ENCODE measurements at regions not wholly inside any gene's neighbourhood (a gene's known extent, or its start where the extent isn't known, plus 50 kb on each side); places are given as distances from the start of the nearest gene placed in this dataset.

- Histone ChIP-seq H3K4me2 (no peak overlapping the region), H3K79me2 (ENCODE audit: insufficient read depth, low read depth) (no peaks in the 10 kb centered on the region), H3K36me3 (ENCODE audit: insufficient read depth) (no peaks in the 10 kb centered on the region), H3K27me3 (ENCODE audit: insufficient read depth, low read depth) (no peaks in the 10 kb centered on the region), H2AFZ (ENCODE audit: low read depth) (no peak overlapping the region), H3K4me1 (ENCODE audit: low read depth, poor library complexity, severe bottlenecking) (no peaks in the 10 kb centered on the region), H3K9ac (no peak overlapping the region), H4K20me1 (ENCODE audit: insufficient read depth) (no peaks in the 10 kb centered on the region), H3K4me3 (IDR thresholded peaks at IDR 0.05; ENCODE audit: insufficient read depth, low read depth, low read length) (no peak overlapping the region), H3K27ac (no peak overlapping the region)
- no peak for TF ChIP-seq CTCF (conservative IDR thresholded peaks at IDR 0.05; ENCODE audit: low read depth, low read length)
Measured at GRCh38 chr1:201593200-201593921, 54.4 kb downstream of the NAV1 start.

GRCh38 chr1:201594575-201595245, 55.8 kb downstream of the NAV1 start:
- no peaks in the 10 kb centered on the region for H4K20me1 ChIP-seq (ENCODE audit: insufficient read depth)
- H3K4me2 ChIP-seq: no peak overlapping the region
- no peaks in the 10 kb centered on the region for H3K79me2 ChIP-seq (ENCODE audit: insufficient read depth, low read depth)
- no peak overlapping the region for H2AFZ ChIP-seq (ENCODE audit: low read depth)
- H3K36me3 ChIP-seq (ENCODE audit: insufficient read depth): no peaks in the 10 kb centered on the region
- H3K9ac ChIP-seq: no peak overlapping the region
- H3K27ac ChIP-seq: no peak overlapping the region
- H3K27me3 ChIP-seq (ENCODE audit: insufficient read depth, low read depth): no peaks in the 10 kb centered on the region
- no peak overlapping the region for H3K4me3 ChIP-seq (IDR thresholded peaks at IDR 0.05; ENCODE audit: insufficient read depth, low read depth, low read length)
- no peak for TF ChIP-seq CTCF (conservative IDR thresholded peaks at IDR 0.05; ENCODE audit: low read depth, low read length)
- no peaks in the 10 kb centered on the region for H3K4me1 ChIP-seq (ENCODE audit: low read depth, poor library complexity, severe bottlenecking)

- H3K27me3 ChIP-seq (ENCODE audit: insufficient read depth, low read depth): no peaks in the 10 kb centered on the region
- no peak for TF ChIP-seq CTCF (conservative IDR thresholded peaks at IDR 0.05; ENCODE audit: low read depth, low read length)
- no peaks in the 10 kb centered on the region for H3K79me2 ChIP-seq (ENCODE audit: insufficient read depth, low read depth)
- no peak overlapping the region for H3K9ac ChIP-seq
- H4K20me1 ChIP-seq (ENCODE audit: insufficient read depth): no peaks in the 10 kb centered on the region
- H3K4me1 ChIP-seq (ENCODE audit: low read depth, poor library complexity, severe bottlenecking): no peaks in the 10 kb centered on the region
- no peak overlapping the region for H3K4me3 ChIP-seq (IDR thresholded peaks at IDR 0.05; ENCODE audit: insufficient read depth, low read depth, low read length)
- H3K36me3 ChIP-seq (ENCODE audit: insufficient read depth): no peaks in the 10 kb centered on the region
- no peak overlapping the region for H3K4me2 ChIP-seq
- H3K27ac ChIP-seq: no peak overlapping the region
- H2AFZ ChIP-seq (ENCODE audit: low read depth): no peak overlapping the region
Measured at GRCh38 chr1:201595381-201595780, 56.5 kb downstream of the NAV1 start.

GRCh38 chr1:201596101-201596868, 57.4 kb downstream of the NAV1 start:
- no peak for TF ChIP-seq CTCF (conservative IDR thresholded peaks at IDR 0.05; ENCODE audit: low read depth, low read length)

More at GRCh38 chr1:201596101-201596868, 57.4 kb downstream of the NAV1 start:
- H3K27me3 ChIP-seq (ENCODE audit: insufficient read depth, low read depth): no peaks in the 10 kb centered on the region
- H3K9ac ChIP-seq: no peak overlapping the region
- H3K27ac ChIP-seq: no peak overlapping the region
- no peaks in the 10 kb centered on the region for H3K79me2 ChIP-seq (ENCODE audit: insufficient read depth, low read depth)
- H3K4me3 ChIP-seq (IDR thresholded peaks at IDR 0.05; ENCODE audit: insufficient read depth, low read depth, low read length): no peak overlapping the region
- H4K20me1 ChIP-seq (ENCODE audit: insufficient read depth): no peaks in the 10 kb centered on the region
- no peaks in the 10 kb centered on the region for H3K36me3 ChIP-seq (ENCODE audit: insufficient read depth)
- H2AFZ ChIP-seq (ENCODE audit: low read depth): no peak overlapping the region
- no peak overlapping the region for H3K4me2 ChIP-seq
- H3K4me1 ChIP-seq (ENCODE audit: low read depth, poor library complexity, severe bottlenecking): no peaks in the 10 kb centered on the region
